HEK293 (cell line): ENCODE measurements at regions not wholly inside any gene's neighbourhood (a gene's known extent, or its start where the extent isn't known, plus 50 kb on each side); places are given as distances from the start of the nearest gene placed in this dataset.

ENCODE experiments used
- AEBP2 ChIP-seq: fragments of 450-650 bp; formaldehyde crosslinking; IDR thresholded peaks from 2 replicates; pipeline ENCODE4 v1.5.1; 2016; ENCODE audit warnings: missing biosample characterization, missing genetic modification characterization, borderline replicate concordance
- IKZF3 ChIP-seq: fragments of 450-650 bp; IDR thresholded peaks from 2 replicates; pipeline ENCODE4 v1.5.0; 2018; ENCODE audit warnings: missing biosample characterization, mild to moderate bottlenecking, missing genetic modification characterization, moderate library complexity
- MZF1 ChIP-seq: fragments of 450-650 bp; formaldehyde crosslinking; IDR thresholded peaks from 2 replicates; pipeline ENCODE4 v1.5.1; 2017; ENCODE audit warnings: missing biosample characterization, missing genetic modification characterization, borderline replicate concordance
- SETDB1 ChIP-seq: IDR thresholded peaks from one replicate; pipeline ENCODE4 v1.6.1; 2017; ENCODE audit warnings: mild to moderate bottlenecking, low read length, moderate library complexity, mixed read lengths; ENCODE audit not compliant: insufficient read length
- TCF7L2 ChIP-seq: IDR thresholded peaks from 2 replicates; pipeline ENCODE4 v1.6.1; 2011; ENCODE audit warnings: low read depth, mild to moderate bottlenecking, inconsistent platforms, low read length, moderate library complexity, borderline replicate concordance
- TRIM28 ChIP-seq: IDR thresholded peaks from 2 replicates; pipeline ENCODE4 v1.6.1; 2011; ENCODE audit warnings: low read length, control low read depth, borderline replicate concordance
- WT1 ChIP-seq: fragments of 450-650 bp; formaldehyde crosslinking; IDR thresholded peaks from 2 replicates; pipeline ENCODE4 v1.5.1; 2016; ENCODE audit warnings: missing biosample characterization, missing genetic modification characterization
- ZBTB17 ChIP-seq: fragments of 450-650 bp; formaldehyde crosslinking; IDR thresholded peaks from 2 replicates; pipeline ENCODE4 v1.5.1; 2016; ENCODE audit warnings: missing biosample characterization, missing genetic modification characterization
- ZBTB20 ChIP-seq: fragments of 450-650 bp; formaldehyde crosslinking; IDR thresholded peaks from 2 replicates; pipeline ENCODE4 v1.5.1; 2016; ENCODE audit warnings: missing biosample characterization, missing genetic modification characterization
- ZBTB49 ChIP-seq: fragments of 450-650 bp; formaldehyde crosslinking; IDR thresholded peaks from 2 replicates; pipeline ENCODE4 v1.5.1; 2016; ENCODE audit warnings: missing biosample characterization, missing genetic modification characterization, low read depth
- ZFP37 ChIP-seq: fragments of 450-650 bp; formaldehyde crosslinking; IDR thresholded peaks from 2 replicates; pipeline ENCODE4 v1.5.1; 2016; ENCODE audit warnings: missing biosample characterization, missing genetic modification characterization
- ZNF133 ChIP-seq: fragments of 450-650 bp; formaldehyde crosslinking; IDR thresholded peaks from 2 replicates; pipeline ENCODE4 v1.5.1; 2016; ENCODE audit warnings: missing biosample characterization, missing genetic modification characterization
- ZNF148 ChIP-seq: fragments of 450-650 bp; formaldehyde crosslinking; IDR thresholded peaks from 2 replicates; pipeline ENCODE4 v1.5.0; 2017; ENCODE audit warnings: missing biosample characterization, missing genetic modification characterization, borderline replicate concordance
- ZNF184 ChIP-seq: fragments of 450-650 bp; IDR thresholded peaks from 2 replicates; pipeline ENCODE4 v1.5.1; 2018; ENCODE audit warnings: missing biosample characterization, mild to moderate bottlenecking, missing genetic modification characterization
- ZNF2 ChIP-seq: fragments of 450-650 bp; formaldehyde crosslinking; IDR thresholded peaks from 2 replicates; pipeline ENCODE4 v1.5.1; 2016; ENCODE audit warnings: missing biosample characterization, missing genetic modification characterization
- ZNF433 ChIP-seq: fragments of 450-650 bp; formaldehyde crosslinking; IDR thresholded peaks from 2 replicates; pipeline ENCODE4 v1.5.1; 2016; ENCODE audit warnings: missing biosample characterization, missing genetic modification characterization, low read depth
- ZNF558 ChIP-seq: fragments of 450-650 bp; formaldehyde crosslinking; IDR thresholded peaks from 2 replicates; pipeline ENCODE4 v1.5.1; 2016; ENCODE audit warnings: missing biosample characterization, missing genetic modification characterization
- ZNF561 ChIP-seq: fragments of 450-650 bp; IDR thresholded peaks from 2 replicates; pipeline ENCODE4 v1.5.1; 2018; ENCODE audit warnings: missing biosample characterization, missing genetic modification characterization, borderline replicate concordance
- ZNF629 ChIP-seq: fragments of 450-650 bp; formaldehyde crosslinking; IDR thresholded peaks from 2 replicates; pipeline ENCODE4 v1.5.1; 2017; ENCODE audit warnings: missing biosample characterization, missing genetic modification characterization
- ZNF660 ChIP-seq: fragments of 450-650 bp; IDR thresholded peaks from 2 replicates; pipeline ENCODE4 v1.5.1; 2018; ENCODE audit warnings: missing biosample characterization, mild to moderate bottlenecking, missing genetic modification characterization
- ZNF843 ChIP-seq: fragments of 450-650 bp; formaldehyde crosslinking; IDR thresholded peaks from 2 replicates; pipeline ENCODE4 v1.5.1; 2016; ENCODE audit warnings: missing biosample characterization, missing genetic modification characterization
- ZSCAN30 ChIP-seq: fragments of 450-650 bp; IDR thresholded peaks from 2 replicates; pipeline ENCODE4 v1.5.1; 2018; ENCODE audit warnings: missing biosample characterization, mild to moderate bottlenecking, missing genetic modification characterization, moderate library complexity
- TF ChIP-seq, protein P1 (sequence below): fragments of 450-650 bp; formaldehyde crosslinking; IDR thresholded peaks from 2 replicates; pipeline ENCODE4 v1.5.1; 2017; ENCODE audit warnings: missing biosample characterization, missing genetic modification characterization
- TF ChIP-seq, protein P2 (sequence below): fragments of 450-650 bp; formaldehyde crosslinking; IDR thresholded peaks from 2 replicates; pipeline ENCODE4 v1.5.1; 2016; ENCODE audit warnings: missing biosample characterization, missing genetic modification characterization
- TF ChIP-seq, protein P3 (sequence below): fragments of 450-650 bp; formaldehyde crosslinking; IDR thresholded peaks from 2 replicates; pipeline ENCODE4 v1.5.1; 2016; ENCODE audit warnings: missing biosample characterization, missing genetic modification characterization
- TF ChIP-seq, protein P4 (sequence below): fragments of 450-650 bp; formaldehyde crosslinking; IDR thresholded peaks from 2 replicates; pipeline ENCODE4 v1.5.1; 2017; ENCODE audit warnings: missing biosample characterization, missing genetic modification characterization

GRCh38 chr5:125719681-125720347 is 703.4 kb upstream of the GRAMD2B start (continued):
- TF ChIP-seq, protein P1, sequence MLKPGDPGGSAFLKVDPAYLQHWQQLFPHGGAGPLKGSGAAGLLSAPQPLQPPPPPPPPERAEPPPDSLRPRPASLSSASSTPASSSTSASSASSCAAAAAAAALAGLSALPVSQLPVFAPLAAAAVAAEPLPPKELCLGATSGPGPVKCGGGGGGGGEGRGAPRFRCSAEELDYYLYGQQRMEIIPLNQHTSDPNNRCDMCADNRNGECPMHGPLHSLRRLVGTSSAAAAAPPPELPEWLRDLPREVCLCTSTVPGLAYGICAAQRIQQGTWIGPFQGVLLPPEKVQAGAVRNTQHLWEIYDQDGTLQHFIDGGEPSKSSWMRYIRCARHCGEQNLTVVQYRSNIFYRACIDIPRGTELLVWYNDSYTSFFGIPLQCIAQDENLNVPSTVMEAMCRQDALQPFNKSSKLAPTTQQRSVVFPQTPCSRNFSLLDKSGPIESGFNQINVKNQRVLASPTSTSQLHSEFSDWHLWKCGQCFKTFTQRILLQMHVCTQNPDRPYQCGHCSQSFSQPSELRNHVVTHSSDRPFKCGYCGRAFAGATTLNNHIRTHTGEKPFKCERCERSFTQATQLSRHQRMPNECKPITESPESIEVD (tag by site-specific recombination) = peak; percentile 94
- 0 out of 2 replicates have a peak, but pooled peaks have one; percentile 14 for TF ChIP-seq TCF7L2
- no peak for TF ChIP-seq ZBTB49
- TF ChIP-seq ZNF561 (tag by site-specific recombination) = peak; percentile 72; the same call in 1 of the 2 replicates
- peak; percentile 98 for TF ChIP-seq TRIM28
- no peak for TF ChIP-seq ZNF433 (tag by site-specific recombination)
- TF ChIP-seq ZNF148 (tag by site-specific recombination) = no peak
- no peak for TF ChIP-seq ZFP37 (tag by site-specific recombination)
- TF ChIP-seq, protein P2, sequence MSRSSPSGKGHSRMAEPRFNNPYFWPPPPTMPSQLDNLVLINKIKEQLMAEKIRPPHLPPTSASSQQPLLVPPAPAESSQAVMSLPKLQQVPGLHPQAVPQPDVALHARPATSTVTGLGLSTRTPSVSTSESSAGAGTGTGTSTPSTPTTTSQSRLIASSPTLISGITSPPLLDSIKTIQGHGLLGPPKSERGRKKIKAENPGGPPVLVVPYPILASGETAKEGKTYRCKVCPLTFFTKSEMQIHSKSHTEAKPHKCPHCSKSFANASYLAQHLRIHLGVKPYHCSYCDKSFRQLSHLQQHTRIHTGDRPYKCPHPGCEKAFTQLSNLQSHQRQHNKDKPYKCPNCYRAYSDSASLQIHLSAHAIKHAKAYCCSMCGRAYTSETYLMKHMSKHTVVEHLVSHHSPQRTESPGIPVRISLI (tag by site-specific recombination) = peak; percentile 78; the same call in 1 of the 2 replicates
- TF ChIP-seq ZNF629 (tag by site-specific recombination) = peak; percentile 65
- TF ChIP-seq ZNF558 (tag by site-specific recombination) = 0 out of 2 replicates have a peak, but pooled peaks have one; percentile 58
- peak; percentile 50 for TF ChIP-seq ZNF843
- peak; percentile 59 for TF ChIP-seq IKZF3 (tag by site-specific recombination)
- peak; percentile 97 for TF ChIP-seq MZF1 (tag by site-specific recombination)
- TF ChIP-seq WT1 (tag by site-specific recombination) = peak; percentile 94
- no peak for TF ChIP-seq ZNF184 (tag by site-specific recombination)
- TF ChIP-seq ZNF2 = 0 out of 2 replicates have a peak, but pooled peaks have one; percentile 33
- no peak for TF ChIP-seq ZNF133 (tag by site-specific recombination)
- TF ChIP-seq ZBTB20 (tag by site-specific recombination) = peak; percentile 58
- 0 out of 2 replicates have a peak, but pooled peaks have one; percentile 24 for TF ChIP-seq ZNF660
- 0 out of 2 replicates have a peak, but pooled peaks have one; percentile 46 for TF ChIP-seq ZSCAN30 (tag by site-specific recombination)
- TF ChIP-seq, protein P3, sequence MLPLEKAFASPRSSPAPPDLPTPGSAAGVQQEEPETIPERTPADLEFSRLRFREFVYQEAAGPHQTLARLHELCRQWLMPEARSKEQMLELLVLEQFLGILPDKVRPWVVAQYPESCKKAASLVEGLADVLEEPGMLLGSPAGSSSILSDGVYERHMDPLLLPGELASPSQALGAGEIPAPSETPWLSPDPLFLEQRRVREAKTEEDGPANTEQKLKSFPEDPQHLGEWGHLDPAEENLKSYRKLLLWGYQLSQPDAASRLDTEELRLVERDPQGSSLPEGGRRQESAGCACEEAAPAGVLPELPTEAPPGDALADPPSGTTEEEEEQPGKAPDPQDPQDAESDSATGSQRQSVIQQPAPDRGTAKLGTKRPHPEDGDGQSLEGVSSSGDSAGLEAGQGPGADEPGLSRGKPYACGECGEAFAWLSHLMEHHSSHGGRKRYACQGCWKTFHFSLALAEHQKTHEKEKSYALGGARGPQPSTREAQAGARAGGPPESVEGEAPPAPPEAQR (tag by site-specific recombination) = no peak
- TF ChIP-seq SETDB1 = peak; percentile 60
- 0 out of 2 replicates have a peak, but pooled peaks have one; percentile 59 for TF ChIP-seq ZBTB17 (tag by site-specific recombination)
- TF ChIP-seq AEBP2 (tag by site-specific recombination) = no peak
- TF ChIP-seq, protein P4, sequence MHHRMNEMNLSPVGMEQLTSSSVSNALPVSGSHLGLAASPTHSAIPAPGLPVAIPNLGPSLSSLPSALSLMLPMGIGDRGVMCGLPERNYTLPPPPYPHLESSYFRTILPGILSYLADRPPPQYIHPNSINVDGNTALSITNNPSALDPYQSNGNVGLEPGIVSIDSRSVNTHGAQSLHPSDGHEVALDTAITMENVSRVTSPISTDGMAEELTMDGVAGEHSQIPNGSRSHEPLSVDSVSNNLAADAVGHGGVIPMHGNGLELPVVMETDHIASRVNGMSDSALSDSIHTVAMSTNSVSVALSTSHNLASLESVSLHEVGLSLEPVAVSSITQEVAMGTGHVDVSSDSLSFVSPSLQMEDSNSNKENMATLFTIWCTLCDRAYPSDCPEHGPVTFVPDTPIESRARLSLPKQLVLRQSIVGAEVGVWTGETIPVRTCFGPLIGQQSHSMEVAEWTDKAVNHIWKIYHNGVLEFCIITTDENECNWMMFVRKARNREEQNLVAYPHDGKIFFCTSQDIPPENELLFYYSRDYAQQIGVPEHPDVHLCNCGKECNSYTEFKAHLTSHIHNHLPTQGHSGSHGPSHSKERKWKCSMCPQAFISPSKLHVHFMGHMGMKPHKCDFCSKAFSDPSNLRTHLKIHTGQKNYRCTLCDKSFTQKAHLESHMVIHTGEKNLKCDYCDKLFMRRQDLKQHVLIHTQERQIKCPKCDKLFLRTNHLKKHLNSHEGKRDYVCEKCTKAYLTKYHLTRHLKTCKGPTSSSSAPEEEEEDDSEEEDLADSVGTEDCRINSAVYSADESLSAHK (tag by site-specific recombination) = peak; percentile 82
